ENCODE measurements at regions not wholly inside any gene's neighbourhood (a gene's known extent, or its start where the extent isn't known, plus 50 kb on each side); places are given as distances from the start of the nearest gene placed in this dataset.
"Not testable (repeated sequence)": the region's sequence is repeated elsewhere in the genome, so short reads cannot be mapped to it uniquely, and the experiment has no call there.

DNA sequence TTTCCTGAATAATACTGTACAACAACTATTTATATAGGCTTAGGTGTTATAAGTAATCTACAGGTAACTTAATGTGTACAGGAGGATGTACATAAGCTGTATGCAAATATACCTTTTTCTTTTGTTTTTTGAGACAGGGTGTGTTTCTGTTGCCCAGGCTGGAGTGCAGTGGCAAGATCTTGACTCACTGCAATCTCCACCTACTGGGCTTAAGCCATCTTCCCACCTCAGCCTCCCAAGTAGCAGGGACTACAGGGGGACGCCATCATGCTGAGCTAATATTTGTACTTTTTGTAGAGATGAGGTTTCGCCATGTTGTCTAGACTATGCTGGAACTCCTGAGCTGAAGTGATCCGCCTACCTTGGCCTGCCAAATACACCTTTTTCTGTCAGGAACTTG is 191.7 kb upstream of the ZNF217 start:
- H3K36me3 ChIP-seq: no peaks in the 10 kb centered on the region
- no peak overlapping the region for H3K4me3 ChIP-seq (ENCODE audit: low read depth, low read length)
- DNase-seq: no peak
- no peaks in the 10 kb centered on the region; the same call in 1 of the 2 replicates for H3K4me1 ChIP-seq
- H3K9me3 ChIP-seq: no peaks in the 10 kb centered on the region
- H3K27me3 ChIP-seq: no peaks in the 10 kb centered on the region
- TF ChIP-seq, protein P1, sequence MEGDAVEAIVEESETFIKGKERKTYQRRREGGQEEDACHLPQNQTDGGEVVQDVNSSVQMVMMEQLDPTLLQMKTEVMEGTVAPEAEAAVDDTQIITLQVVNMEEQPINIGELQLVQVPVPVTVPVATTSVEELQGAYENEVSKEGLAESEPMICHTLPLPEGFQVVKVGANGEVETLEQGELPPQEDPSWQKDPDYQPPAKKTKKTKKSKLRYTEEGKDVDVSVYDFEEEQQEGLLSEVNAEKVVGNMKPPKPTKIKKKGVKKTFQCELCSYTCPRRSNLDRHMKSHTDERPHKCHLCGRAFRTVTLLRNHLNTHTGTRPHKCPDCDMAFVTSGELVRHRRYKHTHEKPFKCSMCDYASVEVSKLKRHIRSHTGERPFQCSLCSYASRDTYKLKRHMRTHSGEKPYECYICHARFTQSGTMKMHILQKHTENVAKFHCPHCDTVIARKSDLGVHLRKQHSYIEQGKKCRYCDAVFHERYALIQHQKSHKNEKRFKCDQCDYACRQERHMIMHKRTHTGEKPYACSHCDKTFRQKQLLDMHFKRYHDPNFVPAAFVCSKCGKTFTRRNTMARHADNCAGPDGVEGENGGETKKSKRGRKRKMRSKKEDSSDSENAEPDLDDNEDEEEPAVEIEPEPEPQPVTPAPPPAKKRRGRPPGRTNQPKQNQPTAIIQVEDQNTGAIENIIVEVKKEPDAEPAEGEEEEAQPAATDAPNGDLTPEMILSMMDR (IDR thresholded peaks at IDR 0.05; ENCODE audit: low read depth, low read length): no peak

DNA sequence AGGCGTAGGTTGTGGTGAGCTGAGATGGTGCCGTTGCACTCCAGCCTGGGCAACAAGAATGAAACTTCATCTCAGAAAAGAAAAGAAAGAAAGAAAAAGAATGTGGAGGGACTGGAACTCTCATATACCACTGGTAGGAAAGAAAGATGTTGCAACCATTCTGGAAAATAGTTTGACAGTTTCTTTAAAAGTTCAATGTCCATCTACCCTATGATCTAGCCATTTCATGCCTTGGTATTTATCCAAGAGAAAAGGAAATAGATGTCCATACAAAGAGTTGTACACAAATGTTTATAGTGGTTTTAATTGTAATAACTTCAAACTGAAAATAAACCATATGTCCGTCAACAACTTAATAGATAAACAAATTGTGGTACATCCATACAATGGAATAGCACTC is 190.1 kb upstream of the ZNF217 start:
- DNase-seq: no peak
- Histone ChIP-seq H3K9me3 (no peaks in the 10 kb centered on the region), H3K36me3 (no peaks in the 10 kb centered on the region), H3K4me1 (no peaks in the 10 kb centered on the region), H3K27me3 (no peaks in the 10 kb centered on the region), H3K4me3 (ENCODE audit: low read depth, low read length) (no peak overlapping the region)
- TF ChIP-seq, protein P1 (IDR thresholded peaks at IDR 0.05; ENCODE audit: low read depth, low read length): no peak

DNA sequence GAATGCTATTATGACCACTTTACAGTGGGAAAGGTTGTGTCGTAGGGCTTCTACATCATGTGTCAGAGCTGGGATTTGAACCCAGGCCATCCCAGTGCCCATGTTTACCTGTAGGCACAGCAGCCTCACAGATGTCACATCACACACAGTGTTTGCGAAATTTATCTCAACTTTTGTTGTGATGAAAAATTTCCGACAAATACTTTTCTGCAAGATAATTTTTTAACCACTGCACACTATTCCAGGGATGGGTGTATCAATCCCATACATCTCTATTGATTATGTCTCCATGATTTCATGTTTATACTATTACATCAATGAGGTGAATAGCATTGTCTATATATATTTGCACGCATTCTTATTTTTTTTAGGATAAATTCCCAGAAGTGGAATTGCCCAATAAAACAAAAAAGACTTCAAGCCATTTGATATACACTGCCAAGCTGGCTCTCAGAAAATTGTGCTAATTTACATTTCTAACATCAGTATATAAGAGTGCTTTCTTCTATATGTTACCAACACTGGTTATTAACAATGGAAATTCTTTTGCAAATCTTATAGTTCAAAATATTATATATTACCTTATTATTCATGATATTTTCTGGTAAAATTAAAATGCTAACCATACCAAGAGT is 189.1 kb upstream of the ZNF217 start:
- no peaks in the 10 kb centered on the region for H3K36me3 ChIP-seq
- TF ChIP-seq, protein P1 (IDR thresholded peaks at IDR 0.05; ENCODE audit: low read depth, low read length): no peak
- H3K4me1 ChIP-seq: no peaks in the 10 kb centered on the region
- H3K27me3 ChIP-seq: no peaks in the 10 kb centered on the region
- no peaks in the 10 kb centered on the region for H3K9me3 ChIP-seq
- DNase-seq: no peak
- no peak overlapping the region for H3K4me3 ChIP-seq (ENCODE audit: low read depth, low read length)

DNA sequence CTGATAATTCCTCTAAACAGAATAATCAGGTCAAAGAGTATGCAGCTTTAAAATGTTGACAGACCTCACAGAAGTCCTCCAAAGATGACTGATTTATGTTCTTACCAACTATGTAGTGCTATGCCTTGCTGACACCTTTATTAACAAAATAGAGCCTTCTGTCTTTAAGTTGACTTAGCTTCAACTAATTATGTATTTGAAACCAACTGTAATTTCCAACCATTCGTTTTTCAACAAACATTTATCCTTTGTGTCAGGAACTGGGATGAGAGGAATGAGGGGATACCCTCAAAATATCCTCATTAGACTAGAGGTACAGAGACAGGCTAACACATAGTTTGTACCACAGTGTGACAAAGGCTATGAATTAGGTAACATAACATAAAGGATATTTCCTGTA is 186.2 kb upstream of the ZNF217 start:
- TF ChIP-seq, protein P1 (IDR thresholded peaks at IDR 0.05; ENCODE audit: low read depth, low read length): no peak
- no peaks in the 10 kb centered on the region for H3K4me1 ChIP-seq
- no peaks in the 10 kb centered on the region for H3K36me3 ChIP-seq
- no peaks in the 10 kb centered on the region for H3K27me3 ChIP-seq
- no peaks in the 10 kb centered on the region for H3K9me3 ChIP-seq
- DNase-seq: no peak
- H3K4me3 ChIP-seq (ENCODE audit: low read depth, low read length): no peak overlapping the region

DNA sequence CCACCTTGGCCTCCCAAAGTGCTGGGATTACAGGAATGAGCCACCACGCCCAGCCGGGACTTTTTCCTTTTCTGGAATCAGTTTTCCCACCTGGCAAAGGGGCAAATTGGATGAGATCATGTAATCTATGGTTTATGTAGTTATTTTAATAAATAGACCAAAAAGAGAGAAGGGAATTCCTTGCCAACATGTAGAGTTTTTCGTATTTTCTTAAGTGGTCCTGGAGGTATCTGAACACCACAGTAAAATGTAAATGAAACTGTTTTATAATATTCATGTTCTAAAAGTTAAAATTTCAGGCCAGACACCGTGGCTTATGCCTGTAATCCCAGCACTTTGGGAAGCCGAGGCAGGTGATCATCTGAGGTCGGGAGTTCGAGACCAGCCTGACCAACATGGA is 185.1 kb upstream of the ZNF217 start:
- TF ChIP-seq, protein P1 (IDR thresholded peaks at IDR 0.05; ENCODE audit: low read depth, low read length): no peak
- Histone ChIP-seq H3K4me1 (no peaks in the 10 kb centered on the region), H3K36me3 (no peaks in the 10 kb centered on the region), H3K9me3 (no peaks in the 10 kb centered on the region), H3K4me3 (ENCODE audit: low read depth, low read length) (no peak overlapping the region), H3K27me3 (no peaks in the 10 kb centered on the region)
- no peak for DNase-seq

DNA sequence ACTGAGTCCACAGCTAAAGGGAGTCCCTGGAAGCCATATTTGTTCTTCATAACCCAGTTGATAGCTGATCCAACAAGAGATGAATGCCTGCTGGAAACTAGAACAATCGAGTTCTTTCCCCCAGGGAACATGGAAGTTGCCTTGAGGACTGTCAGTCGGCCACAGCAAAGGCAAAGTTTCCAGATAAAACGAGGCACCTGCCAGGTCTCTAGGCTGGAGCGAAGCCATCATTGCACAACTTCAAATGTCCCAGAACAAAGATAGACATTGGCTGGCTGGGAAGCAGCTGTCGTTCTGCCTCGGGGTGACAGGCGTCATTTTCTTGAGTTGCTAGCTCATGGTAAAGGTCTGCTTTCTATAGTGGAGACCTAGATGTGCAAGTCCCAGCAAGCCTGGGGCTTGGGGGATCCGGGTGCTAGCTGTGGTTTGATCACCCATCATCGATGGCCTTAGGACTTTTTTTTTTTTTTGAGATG is 184.4 kb upstream of the ZNF217 start:
- no peaks in the 10 kb centered on the region for H3K36me3 ChIP-seq
- TF ChIP-seq, protein P1 (IDR thresholded peaks at IDR 0.05; ENCODE audit: low read depth, low read length): no peak
- H3K4me3 ChIP-seq (ENCODE audit: low read depth, low read length): no peak overlapping the region
- no peaks in the 10 kb centered on the region for H3K4me1 ChIP-seq
- no peaks in the 10 kb centered on the region for H3K9me3 ChIP-seq
- H3K27me3 ChIP-seq: no peaks in the 10 kb centered on the region
- peak; percentile 24 for DNase-seq

DNA sequence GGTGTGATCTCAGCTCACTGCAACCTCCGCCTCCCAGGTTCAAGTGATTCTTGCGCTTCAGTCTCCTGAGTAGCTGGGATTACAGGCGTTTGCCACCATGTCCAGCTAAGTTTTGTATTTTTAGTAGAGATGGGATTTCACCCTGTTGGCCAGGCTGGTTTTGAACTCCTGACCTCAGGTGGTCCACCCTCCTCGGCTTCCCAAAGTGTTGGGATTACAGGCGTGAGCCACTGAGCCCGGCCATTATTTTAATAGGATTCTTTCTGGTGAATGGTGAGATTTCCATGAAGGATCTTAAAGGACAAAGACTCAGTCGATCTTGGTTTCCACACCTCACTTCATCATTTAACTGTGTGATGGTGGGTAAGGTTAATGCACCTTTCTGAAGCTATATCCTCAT is 183.8 kb upstream of the ZNF217 start:
- H3K4me3 ChIP-seq (ENCODE audit: low read depth, low read length); H3K4me1 ChIP-seq: not testable (repeated sequence)

More for the DNA sequence above, 183.8 kb upstream of the ZNF217 start:
- not testable (repeated sequence) for H3K9me3 ChIP-seq, DNase-seq, H3K27me3 ChIP-seq, H3K36me3 ChIP-seq

Data from BE2C (cell line).